ENCODE measurements at regions not wholly inside any gene's neighbourhood (a gene's known extent, or its start where the extent isn't known, plus 50 kb on each side); places are given as distances from the start of the nearest gene placed in this dataset.
"Not testable (repeated sequence)": the region's sequence is repeated elsewhere in the genome, so short reads cannot be mapped to it uniquely, and the experiment has no call there.

DNA sequence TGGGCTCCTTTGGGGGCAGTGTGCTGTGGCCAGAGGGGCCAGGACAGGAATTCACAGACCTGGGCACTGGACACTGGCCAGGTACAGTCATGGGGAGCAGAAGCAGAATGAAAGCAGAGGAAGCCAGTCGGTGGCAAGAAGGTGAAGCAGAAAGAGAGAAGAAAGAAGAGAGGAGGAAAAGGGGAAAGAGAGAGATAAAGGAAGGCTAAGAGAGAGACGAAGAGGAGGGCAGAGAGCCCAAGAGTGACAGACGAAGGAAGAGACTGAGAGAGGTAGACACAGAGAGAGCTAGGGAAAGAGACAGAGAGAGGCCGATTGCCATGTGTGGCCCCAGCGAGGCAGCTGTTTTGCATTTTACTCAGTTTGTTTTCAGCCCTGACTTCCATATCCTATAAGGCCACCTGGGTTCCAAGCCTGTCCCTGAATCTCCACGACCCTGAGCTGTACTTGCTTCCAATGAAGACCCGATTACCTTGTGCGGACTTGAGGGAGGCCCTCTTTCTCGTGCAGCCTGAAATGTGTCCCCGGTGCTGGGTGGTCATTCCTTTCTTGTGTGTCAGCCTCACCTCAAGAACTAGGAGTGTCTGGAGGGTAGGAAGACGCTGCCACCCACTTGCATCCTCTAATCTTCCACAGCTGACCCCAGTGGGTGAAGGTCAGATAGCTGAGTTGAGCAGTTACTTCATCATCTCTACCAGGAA lies 73.9 kb downstream of the LSM3 start:
- no peak for DNase-seq (ENCODE audit: low read depth, low spot score)

GRCh38 chr3:14253022-14253706 lies 74.5 kb downstream of the LSM3 start:
- no peak for DNase-seq (ENCODE audit: low read depth, low spot score)

DNA sequence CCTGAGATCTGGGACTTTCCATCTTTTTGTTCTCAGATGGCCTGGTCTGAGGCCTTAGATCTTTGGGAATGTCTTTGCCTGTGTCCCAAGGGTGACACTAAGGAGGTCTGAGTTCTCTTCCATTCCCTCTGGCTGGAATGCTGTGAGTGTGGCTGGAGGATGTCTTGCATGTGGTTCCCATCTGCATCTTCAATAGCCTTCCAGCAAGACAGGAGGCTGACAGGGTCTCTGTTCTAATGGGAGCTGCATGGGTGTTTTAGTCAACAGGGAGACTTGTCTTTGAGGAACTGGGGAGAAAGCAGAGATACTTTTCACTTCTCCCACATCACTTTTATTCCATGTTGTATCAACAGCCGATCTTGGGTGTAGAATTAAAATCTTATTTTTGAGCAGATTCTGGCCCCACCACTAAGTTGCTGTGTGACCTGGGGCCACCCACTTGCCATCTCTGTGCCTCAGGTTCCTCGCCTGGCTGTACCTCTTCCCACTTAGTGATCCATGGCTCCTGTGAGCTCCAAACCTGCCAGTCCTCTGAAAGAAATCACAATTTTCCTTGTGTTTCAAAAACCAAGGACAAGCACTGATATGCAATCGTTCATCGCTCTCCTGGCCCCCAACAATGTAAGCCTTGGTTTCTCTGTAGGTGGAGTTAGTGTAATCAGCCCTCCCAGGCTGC lies 75.2 kb downstream of the LSM3 start:
- no peak for DNase-seq (ENCODE audit: low read depth, low spot score)

- no peak for DNase-seq (ENCODE audit: low read depth, low spot score)
Observed at GRCh38 chr3:14254812-14255702, 76.4 kb downstream of the LSM3 start.

DNA sequence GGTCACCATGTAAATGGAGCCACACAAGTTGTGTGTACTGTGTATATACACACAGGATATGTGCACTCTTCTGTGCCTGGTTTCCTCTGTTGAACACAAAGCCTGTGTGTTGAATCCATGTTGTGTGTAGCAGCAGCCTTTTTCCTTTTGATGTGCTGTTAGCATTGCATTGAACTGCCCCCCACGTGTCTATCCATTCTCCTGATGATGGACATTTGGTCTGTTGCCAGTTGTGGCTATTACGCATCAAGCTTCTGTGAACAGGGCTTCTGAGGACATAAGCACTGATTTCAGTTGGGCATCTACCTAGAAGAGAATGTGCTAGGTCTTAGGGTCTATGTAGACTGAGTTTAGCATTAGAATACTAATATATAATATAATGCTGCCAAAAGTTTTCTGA lies 77.4 kb downstream of the LSM3 start:
- DNase-seq (ENCODE audit: low read depth, low spot score): no peak

DNA sequence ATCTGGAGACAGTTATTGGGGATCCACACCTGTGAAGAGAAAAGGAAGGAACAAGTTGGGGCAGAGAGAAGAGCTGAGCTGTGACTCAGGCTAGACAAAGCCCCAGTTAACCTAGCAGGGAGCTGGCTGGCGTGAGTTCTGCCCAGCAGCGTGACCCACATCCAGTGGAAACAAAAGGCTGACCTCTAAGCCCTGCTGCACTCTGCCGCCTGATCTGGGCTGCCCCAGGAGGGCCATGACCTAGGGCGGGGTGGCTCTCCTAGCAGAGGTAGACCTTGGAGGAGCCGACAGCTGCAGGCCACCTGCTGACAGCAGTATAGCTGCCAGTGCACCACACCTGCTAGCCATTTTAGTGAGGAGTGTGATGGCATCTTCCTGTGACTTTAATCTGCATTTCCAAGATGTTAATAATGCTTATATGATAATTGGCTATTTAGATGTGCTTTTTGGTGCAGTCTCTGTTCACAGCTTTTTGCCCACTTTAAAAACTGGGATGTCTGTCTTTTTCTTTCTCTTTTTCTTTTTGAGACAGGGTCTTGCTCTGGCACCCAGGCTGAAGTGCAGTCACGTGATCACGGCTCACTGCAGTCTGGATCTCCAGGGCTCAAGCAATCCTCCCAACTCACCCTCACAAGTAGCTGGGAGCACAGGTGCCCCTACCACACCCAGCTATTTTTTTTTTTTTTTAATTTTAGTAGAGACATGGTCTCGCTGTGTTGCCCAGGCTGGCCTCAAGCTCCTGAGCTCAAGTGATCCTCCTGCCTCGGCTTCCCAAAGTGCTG lies 78.1 kb downstream of the LSM3 start:
- no peak for DNase-seq (ENCODE audit: low read depth, low spot score)

DNA sequence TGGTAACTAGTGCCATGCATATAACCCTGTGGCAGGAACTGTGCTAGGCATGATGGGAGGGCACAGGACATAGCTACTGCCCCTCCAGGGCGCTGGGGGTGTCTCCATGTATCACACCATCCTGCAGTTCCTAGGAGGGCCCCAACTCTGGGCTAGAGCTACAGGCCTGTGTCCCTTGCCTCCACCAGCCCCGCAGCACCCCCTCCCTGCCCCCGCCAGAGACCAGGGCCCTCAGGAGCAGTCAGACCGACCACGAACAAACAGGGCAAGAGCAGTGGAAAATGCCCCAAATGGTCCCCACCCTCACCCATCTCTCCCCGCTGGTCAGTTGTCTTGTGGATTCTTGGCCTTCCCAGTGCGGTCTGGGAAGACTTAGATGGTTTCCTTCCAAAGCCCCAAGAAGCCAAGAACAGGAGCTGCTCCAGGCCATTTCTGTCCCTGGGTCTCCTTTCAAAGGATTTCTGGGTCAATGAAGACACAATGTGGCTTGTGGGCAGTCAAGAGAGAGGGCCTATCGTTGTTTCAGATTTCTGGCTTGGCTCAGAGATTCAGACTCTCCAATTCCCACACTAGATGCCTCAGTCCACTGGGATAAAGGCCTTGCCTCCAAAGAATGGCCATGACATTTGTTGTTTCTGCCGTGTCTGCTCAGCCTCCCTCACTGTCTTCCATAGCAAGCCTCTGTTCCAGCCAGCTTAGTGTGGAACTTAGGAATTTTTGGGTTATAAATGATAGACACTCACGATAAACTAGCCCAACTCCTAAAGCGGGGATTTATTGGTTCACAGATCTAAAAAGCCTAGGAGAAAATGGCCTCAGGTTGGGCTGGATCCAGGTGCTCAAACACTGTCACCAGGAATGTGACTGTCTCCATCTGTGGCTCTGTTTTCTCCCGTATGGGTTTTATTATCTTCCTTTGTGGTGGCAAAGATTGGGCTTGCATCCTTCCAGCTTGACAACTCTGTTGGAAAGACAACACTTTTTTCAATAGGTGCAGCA lies 80.6 kb downstream of the LSM3 start:
- DNase-seq (ENCODE audit: low read depth, low spot score): no peak

DNA sequence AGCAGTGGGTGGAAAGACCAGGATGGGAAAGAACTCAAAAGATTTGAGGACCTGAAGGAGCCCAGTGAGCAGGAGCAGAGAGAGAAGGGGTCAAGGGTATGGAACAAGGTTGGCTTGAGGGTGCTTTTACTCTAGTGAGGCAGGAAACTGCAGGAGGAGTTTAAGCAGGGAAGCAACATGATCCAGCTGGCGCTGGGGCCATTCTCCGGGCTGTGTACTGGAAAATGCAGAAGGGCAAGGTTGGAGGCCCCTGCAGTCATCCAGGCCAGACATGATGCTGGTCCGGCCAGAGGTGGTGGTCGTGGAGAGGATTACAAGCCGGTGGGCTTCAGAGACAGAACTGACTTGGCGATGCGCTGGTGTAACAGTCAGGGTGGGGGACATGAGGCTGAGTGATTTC lies 81.8 kb downstream of the LSM3 start:
- no peak for DNase-seq (ENCODE audit: low read depth, low spot score)

- DNase-seq (ENCODE audit: low read depth, low spot score): peak; percentile 45
Observed at GRCh38 chr3:14261229-14261628, 82.6 kb downstream of the LSM3 start.

DNA sequence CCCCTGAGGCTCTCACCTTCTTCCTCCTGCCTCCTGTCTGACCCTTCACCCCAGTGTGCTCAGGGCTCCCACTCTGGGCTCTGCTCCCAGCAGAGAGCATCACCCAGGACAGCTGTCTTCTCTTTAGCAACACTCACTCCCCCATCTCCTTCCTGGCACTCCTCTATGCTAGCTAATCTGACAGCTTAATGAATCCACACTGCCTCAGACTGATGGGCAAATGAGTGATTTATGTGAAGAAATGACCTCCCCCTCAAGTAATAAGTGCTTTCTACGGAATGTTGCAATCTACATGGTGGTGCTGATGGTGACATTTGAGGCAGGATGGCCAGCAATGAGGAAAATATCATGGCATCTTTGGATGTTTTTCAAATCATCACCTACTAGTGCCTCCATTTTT lies 83.6 kb downstream of the LSM3 start:
- DNase-seq (ENCODE audit: low read depth, low spot score): no peak

- no peak for DNase-seq (ENCODE audit: low read depth, low spot score)
Observed at GRCh38 chr3:14262867-14263266, 84.2 kb downstream of the LSM3 start.

GRCh38 chr3:14263317-14264005 lies 84.8 kb downstream of the LSM3 start:
- DNase-seq (ENCODE audit: low read depth, low spot score): no peak

GRCh38 chr3:14265246-14265962 lies 86.8 kb downstream of the LSM3 start:
- no peak for DNase-seq (ENCODE audit: low read depth, low spot score)

- DNase-seq (ENCODE audit: low read depth, low spot score): no peak
Observed at GRCh38 chr3:14266361-14266760, 87.7 kb downstream of the LSM3 start.

DNA sequence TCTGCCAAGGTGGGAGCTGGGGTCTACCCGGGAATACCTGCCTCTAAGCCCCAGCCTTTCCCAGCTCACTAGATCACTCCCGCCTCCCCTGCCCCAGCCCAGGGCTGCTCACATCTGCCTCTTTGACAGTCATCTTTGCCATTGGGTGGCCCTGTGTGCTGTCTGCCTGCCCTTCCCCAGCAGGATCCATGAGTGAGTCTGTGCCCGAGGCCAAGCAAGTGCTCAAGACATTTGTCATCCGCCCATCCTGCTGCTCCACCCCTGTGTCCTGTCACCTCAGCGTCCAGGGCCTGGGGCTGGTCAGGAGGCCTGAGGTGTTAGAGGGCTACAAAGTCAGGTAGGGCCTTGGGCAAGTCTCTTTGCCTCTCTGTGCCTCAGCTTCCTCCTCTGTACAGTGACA lies 89.4 kb downstream of the LSM3 start:
- DNase-seq (ENCODE audit: low read depth, low spot score): no peak

DNA sequence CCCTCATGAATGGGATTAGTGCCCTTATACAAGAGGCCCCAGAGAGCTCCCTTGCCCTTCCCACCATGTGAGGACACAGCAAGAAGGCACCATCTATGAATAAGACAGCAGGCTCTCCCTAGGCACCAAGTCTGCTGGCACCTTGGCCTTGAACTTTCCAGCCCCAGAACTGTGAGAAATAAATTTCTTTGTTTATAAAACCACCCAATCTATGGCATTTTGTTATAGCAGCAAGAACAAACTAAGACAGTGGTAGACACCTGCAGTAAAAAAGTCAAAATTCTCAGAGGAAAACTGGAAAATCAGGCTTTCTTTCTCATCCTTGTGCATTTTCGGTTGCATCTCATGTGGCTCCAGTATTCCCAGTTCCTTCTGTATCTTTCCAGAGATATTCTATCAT lies 90.3 kb downstream of the LSM3 start:
- DNase-seq (ENCODE audit: low read depth, low spot score): no peak

GRCh38 chr3:14272041-14272958 lies 93.7 kb downstream of the LSM3 start:
- not testable (repeated sequence) for DNase-seq (ENCODE audit: low read depth, low spot score)
